SH-SY5Y (cell line): ENCODE measurements at regions not wholly inside any gene's neighbourhood (a gene's known extent, or its start where the extent isn't known, plus 50 kb on each side); places are given as distances from the start of the nearest gene placed in this dataset.

Source experiments
- GATA2 ChIP-seq: IDR thresholded peaks from 2 replicates; pipeline ENCODE4 v1.6.1; 2011; ENCODE audit warnings: mild to moderate bottlenecking, low read depth, low read length
- GATA3 ChIP-seq: IDR thresholded peaks from 2 replicates; pipeline ENCODE4 v1.6.1; 2011; ENCODE audit warnings: low read depth, mild to moderate bottlenecking, low read length, moderate library complexity

DNA sequence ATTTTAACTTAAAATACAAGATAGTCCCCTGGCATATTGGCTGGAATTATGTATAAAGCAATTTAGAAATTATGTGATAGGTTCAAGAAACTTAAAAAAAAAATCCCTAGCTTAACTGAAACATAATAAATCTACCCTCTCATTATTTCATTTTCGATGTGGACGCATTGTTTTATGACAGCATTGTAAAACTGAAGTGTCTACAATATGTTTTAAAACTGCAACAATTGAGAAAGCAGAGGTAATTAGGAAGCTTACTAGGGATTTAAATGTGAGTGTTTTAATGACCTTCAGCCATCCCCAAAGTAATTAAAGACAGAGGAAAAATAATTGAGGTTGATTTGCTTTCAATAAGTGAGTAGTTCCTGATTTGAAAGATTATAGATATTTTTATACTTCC is 776.0 kb downstream of the TBC1D32 start:
- TF ChIP-seq GATA2 (no peak), GATA3 (no peak)
